Loucy (cell line): ENCODE measurements at regions not wholly inside any gene's neighbourhood (a gene's known extent, or its start where the extent isn't known, plus 50 kb on each side); places are given as distances from the start of the nearest gene placed in this dataset.

Source experiments
- H2AFZ ChIP-seq: fragments of 200-600 bp; sonication (generic); 2 replicates; pipeline ENCODE4 v1.6.0; 2016; ENCODE audit warnings: antibody characterized with exemption, mild to moderate bottlenecking, low read length, moderate library complexity
- H3F3A ChIP-seq: fragments of 200-600 bp; 2 replicates; pipeline ENCODE4 v1.6.0; 2016; ENCODE audit warnings: antibody characterized with exemption, low read depth, mild to moderate bottlenecking
- H3K27me3 ChIP-seq: fragments of 200-600 bp; sonication (generic); 2 replicates; pipeline ENCODE4 v1.6.1; 2014; ENCODE audit warnings: low read length, mild to moderate bottlenecking; ENCODE audit not compliant: insufficient read depth, poor library complexity, severe bottlenecking
- H3K36me3 ChIP-seq: fragments of 200-600 bp; sonication (generic); 2 replicates; pipeline ENCODE4 v1.6.1; 2016; ENCODE audit warnings: low read length; ENCODE audit not compliant: insufficient read depth
- H3K4me1 ChIP-seq: fragments of 200-600 bp; sonication (generic); 2 replicates; pipeline ENCODE4 v1.5.1; 2014; ENCODE audit warnings: low read length, mild to moderate bottlenecking; ENCODE audit not compliant: insufficient read depth, poor library complexity, severe bottlenecking
- H3K4me2 ChIP-seq: fragments of 200-600 bp; sonication (generic); 2 replicates; pipeline ENCODE4 v1.6.0; 2014; ENCODE audit warnings: antibody characterized with exemption, low read length, low read depth, mild to moderate bottlenecking; ENCODE audit not compliant: poor library complexity, severe bottlenecking
- H3K4me3 ChIP-seq: fragments of 200-600 bp; sonication (generic); 2 replicates; pipeline ENCODE4 v1.5.1; 2014; ENCODE audit warnings: low read length, mild to moderate bottlenecking, mixed read lengths; ENCODE audit not compliant: poor library complexity, severe bottlenecking
- H3K79me2 ChIP-seq: fragments of 200-600 bp; sonication (generic); 2 replicates; pipeline ENCODE4 v1.6.1; 2014; ENCODE audit warnings: low read length; ENCODE audit not compliant: insufficient read depth
- H3K9ac ChIP-seq: fragments of 200-600 bp; sonication (generic); 2 replicates; pipeline ENCODE4 v1.6.0; 2014; ENCODE audit warnings: mild to moderate bottlenecking, low read depth, low read length, moderate library complexity; ENCODE audit not compliant: poor library complexity, severe bottlenecking
- H3K9me2 ChIP-seq: fragments of 200-600 bp; sonication (generic); replicated peaks from 2 replicates; pipeline ENCODE4 v1.6.1; 2016; ENCODE audit warnings: low read depth, low read length, mixed read lengths
- H3K9me3 ChIP-seq: fragments of 200-600 bp; sonication (generic); 2 replicates; pipeline ENCODE4 v1.6.1; 2014; ENCODE audit warnings: mild to moderate bottlenecking, antibody characterized with exemption, low read length, low read depth; ENCODE audit not compliant: insufficient read depth
- H4K20me1 ChIP-seq: fragments of 200-600 bp; sonication (generic); 2 replicates; pipeline ENCODE4 v1.6.0; 2014; ENCODE audit warnings: antibody characterized with exemption, low read length, mild to moderate bottlenecking; ENCODE audit not compliant: insufficient read depth, poor library complexity, severe bottlenecking
- CTCF ChIP-seq: fragments of 200-600 bp; sonication (generic); conservative IDR thresholded peaks from 2 replicates; pipeline ENCODE4 v1.5.1; 2014; ENCODE audit warnings: mild to moderate bottlenecking, antibody characterized with exemption, low read length
- EZH2phosphoT487 ChIP-seq: fragments of 200-600 bp; IDR thresholded peaks from 2 replicates; pipeline ENCODE4 v1.6.1; 2018; ENCODE audit warnings: antibody characterized with exemption, mild to moderate bottlenecking, moderate library complexity, borderline replicate concordance

- Histone ChIP-seq H3K79me2 (no peaks in the 10 kb centered on the region), H3K27me3 (no peaks in the 10 kb centered on the region), H3K4me3 (no peak overlapping the region), H3K36me3 (no peaks in the 10 kb centered on the region), H3K4me1 (no peaks in the 10 kb centered on the region), H3K9me3 (no peaks in the 10 kb centered on the region), H3K9ac (no peak overlapping the region), H4K20me1 (no peaks in the 10 kb centered on the region), H3F3A (no peaks in the 10 kb centered on the region), H2AFZ (no peak overlapping the region), H3K9me2 (no peaks in the 10 kb centered on the region), H3K4me2 (no peak overlapping the region)
- TF ChIP-seq EZH2phosphoT487 (no peak), CTCF (no peak)
Observed at GRCh38 chr12:82120901-82121300, 237.3 kb downstream of the CCDC59 start.

- TF ChIP-seq EZH2phosphoT487 = no peak
Observed at GRCh38 chr12:82109243-82109642, 248.9 kb downstream of the CCDC59 start.

GRCh38 chr12:82108615-82109014, 249.6 kb downstream of the CCDC59 start:
- Histone ChIP-seq H4K20me1 (no peaks in the 10 kb centered on the region), H3K36me3 (no peaks in the 10 kb centered on the region), H3K4me3 (no peak overlapping the region), H3K4me1 (no peaks in the 10 kb centered on the region), H3K79me2 (no peaks in the 10 kb centered on the region), H3K4me2 (no peak overlapping the region), H3K9me3 (no peaks in the 10 kb centered on the region), H3F3A (no peaks in the 10 kb centered on the region), H2AFZ (no peak overlapping the region), H3K9me2 (no peaks in the 10 kb centered on the region), H3K27me3 (no peaks in the 10 kb centered on the region), H3K9ac (no peak overlapping the region)
- TF ChIP-seq EZH2phosphoT487 = no peak
- TF ChIP-seq CTCF = no peak

More at GRCh38 chr12:82109243-82109642, 248.9 kb downstream of the CCDC59 start:
- H3F3A ChIP-seq = no peaks in the 10 kb centered on the region
- H3K9ac ChIP-seq = no peak overlapping the region
- H2AFZ ChIP-seq = no peak overlapping the region
- H3K36me3 ChIP-seq = no peaks in the 10 kb centered on the region
- no peak overlapping the region for H3K4me2 ChIP-seq
- H3K4me1 ChIP-seq = no peaks in the 10 kb centered on the region
- no peaks in the 10 kb centered on the region for H3K79me2 ChIP-seq
- no peak overlapping the region for H3K4me3 ChIP-seq
- H3K27me3 ChIP-seq = no peaks in the 10 kb centered on the region
- no peaks in the 10 kb centered on the region for H3K9me2 ChIP-seq
- no peaks in the 10 kb centered on the region for H4K20me1 ChIP-seq
- no peaks in the 10 kb centered on the region for H3K9me3 ChIP-seq

- H3K27me3 ChIP-seq = no peaks in the 10 kb centered on the region
- no peaks in the 10 kb centered on the region for H3K4me1 ChIP-seq
- H3K9ac ChIP-seq = no peak overlapping the region
- no peaks in the 10 kb centered on the region for H3F3A ChIP-seq
- H2AFZ ChIP-seq = no peak overlapping the region
- H3K4me2 ChIP-seq = no peak overlapping the region
- H3K36me3 ChIP-seq = no peaks in the 10 kb centered on the region
- H3K9me3 ChIP-seq = no peaks in the 10 kb centered on the region
- TF ChIP-seq CTCF (no peak), EZH2phosphoT487 (no peak)
- H3K9me2 ChIP-seq = no peaks in the 10 kb centered on the region
- H3K79me2 ChIP-seq = no peaks in the 10 kb centered on the region
- no peaks in the 10 kb centered on the region for H4K20me1 ChIP-seq
- H3K4me3 ChIP-seq = no peak overlapping the region
Observed at GRCh38 chr12:82099216-82099615, 259.0 kb downstream of the CCDC59 start.
